Inflammatory macrophage (primary cell): ENCODE measurements at regions not wholly inside any gene's neighbourhood (a gene's known extent, or its start where the extent isn't known, plus 50 kb on each side); places are given as distances from the start of the nearest gene placed in this dataset.
A peak's percentile ranks its signal among the peaks of the same experiment; 100 is the strongest.

Experiments
- DNase-seq, 2 donors: peaks; one replicate each; pipeline ENCODE4 v3.0.0-alpha.2; 2020 to 2022

DNA sequence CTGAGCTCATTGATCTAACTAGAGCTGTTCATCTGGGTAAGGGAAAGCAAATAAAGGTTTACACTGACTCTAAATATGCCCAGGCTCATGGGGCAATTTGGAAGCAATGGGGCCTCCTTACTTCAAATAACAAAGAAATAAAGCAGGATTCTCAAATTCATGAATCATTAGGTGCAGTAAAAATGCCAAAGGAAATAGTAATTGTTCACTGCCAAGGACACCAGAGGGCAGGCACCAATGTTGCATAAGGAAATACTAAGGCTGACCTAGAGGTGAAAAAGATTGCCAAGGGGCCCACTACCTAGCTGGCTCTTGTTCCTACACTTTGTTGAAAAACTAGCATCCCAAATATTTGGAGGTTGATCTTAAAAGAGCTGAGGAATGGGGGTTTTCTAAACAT, 1686.7 kb upstream of the MIR17HG start:
- no peak for DNase-seq

- no peak for DNase-seq
Measured at GRCh38 chr13:89673789-89674311, 1673.6 kb upstream of the MIR17HG start.

DNA sequence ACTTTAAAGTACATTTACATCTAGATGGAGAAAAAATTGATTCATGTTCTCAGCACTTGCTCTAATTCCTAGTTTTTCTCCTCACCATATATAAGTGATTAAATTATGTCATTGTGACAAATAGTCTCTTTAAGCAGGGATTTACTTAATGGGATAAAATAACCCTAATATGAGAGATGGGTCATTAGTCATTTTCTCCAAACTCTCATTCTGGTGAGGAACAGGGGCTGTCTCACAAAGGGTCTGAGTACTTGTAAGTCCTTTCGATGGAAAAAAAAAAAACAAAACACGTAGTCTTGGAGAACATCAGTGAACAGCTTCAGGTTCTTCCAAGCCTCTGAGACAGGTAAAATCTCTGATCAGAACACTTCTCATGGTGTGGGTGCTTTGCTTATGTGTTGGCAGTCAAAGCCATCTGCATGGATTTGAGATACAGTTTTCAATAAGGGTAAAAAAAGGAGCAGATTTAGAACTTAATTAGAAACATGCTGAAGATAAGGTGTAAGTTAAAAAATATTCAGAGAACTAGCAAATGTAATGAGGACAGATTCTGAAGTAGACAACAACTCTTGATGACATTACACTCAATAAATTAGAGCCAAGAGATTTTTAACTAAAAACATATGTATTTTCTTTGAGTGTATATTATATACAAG, 1668.9 kb upstream of the MIR17HG start:
- no peak for DNase-seq

GRCh38 chr13:89684896-89685295, 1662.6 kb upstream of the MIR17HG start:
- DNase-seq, result no peak

DNA sequence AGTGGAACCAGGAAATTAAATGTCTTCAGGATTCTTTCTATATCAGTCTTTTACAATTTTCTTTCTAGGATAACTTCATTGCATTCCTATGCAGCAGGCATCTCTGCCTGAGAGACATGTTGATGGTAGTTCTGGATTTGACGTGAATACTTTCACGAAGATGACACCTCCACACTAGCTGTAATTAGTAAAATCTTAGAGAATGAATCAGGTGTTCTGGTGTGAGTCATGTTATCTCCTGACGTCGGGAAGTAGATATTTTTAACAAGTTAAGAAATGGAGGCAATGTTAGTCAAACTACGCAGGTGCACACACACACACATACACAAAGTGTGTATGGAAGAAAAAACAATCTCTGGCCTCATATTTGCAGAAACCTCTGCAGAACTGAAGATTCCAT, 1661.3 kb upstream of the MIR17HG start:
- no peak for DNase-seq

GRCh38 chr13:89687066-89687465, 1660.4 kb upstream of the MIR17HG start:
- no peak for DNase-seq

DNA sequence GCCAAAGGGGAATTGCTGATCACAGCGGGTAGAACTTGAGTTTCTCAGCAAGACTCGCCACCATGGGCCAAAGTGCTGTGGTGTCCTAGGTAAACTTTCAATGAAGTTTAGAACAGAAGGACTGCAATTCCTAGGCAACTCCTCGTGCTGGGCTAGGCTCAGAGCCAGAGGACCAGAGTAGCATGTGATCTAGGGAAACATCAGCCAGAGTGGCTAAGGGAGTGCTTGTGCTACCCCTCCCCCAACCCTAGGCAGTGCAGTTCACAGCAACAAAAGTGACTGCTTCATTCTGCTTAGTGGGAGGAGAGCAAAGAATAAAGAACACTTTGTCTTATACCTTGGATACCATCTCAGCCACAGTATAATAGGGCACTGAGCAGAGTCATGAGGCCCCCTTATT, 1658.6 kb upstream of the MIR17HG start:
- no peak for DNase-seq

DNA sequence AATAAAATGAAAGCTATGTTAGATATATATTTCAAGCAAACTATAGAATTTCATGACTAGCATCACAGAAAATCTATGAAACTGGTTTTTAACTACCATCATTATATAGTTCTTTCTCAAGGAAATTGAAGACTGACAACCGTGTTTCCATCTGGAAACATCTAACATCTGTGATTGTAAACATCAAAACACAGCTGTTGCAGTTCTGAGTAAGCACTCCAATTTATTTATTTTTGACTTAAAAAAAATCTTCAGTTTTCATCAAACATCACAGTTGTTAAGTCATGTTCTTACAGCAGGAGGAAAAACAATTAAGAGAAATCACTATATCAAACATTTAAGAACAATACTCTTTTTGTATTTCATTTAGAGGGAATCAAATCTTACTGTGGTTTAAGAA, 1653.0 kb upstream of the MIR17HG start:
- no peak for DNase-seq

- DNase-seq, result peak; percentile 32 to 39
Measured at GRCh38 chr13:89695343-89696257, 1651.9 kb upstream of the MIR17HG start.

GRCh38 chr13:89701913-89702312, 1645.6 kb upstream of the MIR17HG start:
- no peak for DNase-seq

- DNase-seq, result no peak
Measured at GRCh38 chr13:89704040-89704439, 1643.4 kb upstream of the MIR17HG start.

- DNase-seq, result no peak
Measured at GRCh38 chr13:89708013-89708412, 1639.5 kb upstream of the MIR17HG start.

DNA sequence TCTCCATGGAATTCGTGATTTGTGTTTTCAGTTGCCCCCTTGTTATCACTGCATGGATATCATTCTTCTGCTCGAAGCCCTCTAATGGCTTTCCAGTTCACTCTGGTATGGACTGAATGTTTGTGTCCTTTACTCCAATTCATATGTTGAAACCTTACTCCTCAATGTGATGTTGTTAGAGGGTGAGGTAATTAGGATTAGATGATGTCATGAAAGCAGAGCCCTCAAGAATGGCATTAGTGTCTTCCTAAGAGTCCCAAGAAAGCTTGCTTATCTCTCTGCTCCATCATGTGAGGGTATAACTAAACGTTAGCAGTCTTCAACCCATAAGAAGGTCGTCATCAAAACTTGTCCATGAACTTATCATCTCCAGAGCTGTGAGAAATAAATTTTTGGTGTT, 1626.3 kb upstream of the MIR17HG start:
- no peak for DNase-seq

- no peak for DNase-seq
Measured at GRCh38 chr13:89726690-89727435, 1620.6 kb upstream of the MIR17HG start.

DNA sequence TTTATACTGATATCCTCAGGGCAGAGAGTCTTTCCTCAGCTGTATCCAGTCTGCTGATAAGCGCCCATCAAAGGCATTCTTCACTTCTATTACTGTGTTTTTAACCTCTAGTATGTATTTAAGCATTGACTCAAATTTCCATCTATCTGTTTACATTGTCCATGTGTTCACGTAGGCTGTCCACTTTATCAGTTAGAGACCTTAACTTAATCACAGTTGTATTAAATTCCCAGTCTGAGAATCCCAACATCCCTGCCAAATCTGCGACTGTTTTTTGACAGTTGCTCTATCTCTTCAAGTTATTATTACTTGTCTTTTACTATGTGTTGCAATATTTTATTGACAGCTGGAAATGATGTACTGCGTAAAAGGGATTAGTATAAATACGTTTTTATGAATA, 1613.7 kb upstream of the MIR17HG start:
- no peak for DNase-seq

- DNase-seq, result no peak
Measured at GRCh38 chr13:89737051-89737450, 1610.4 kb upstream of the MIR17HG start.

DNA sequence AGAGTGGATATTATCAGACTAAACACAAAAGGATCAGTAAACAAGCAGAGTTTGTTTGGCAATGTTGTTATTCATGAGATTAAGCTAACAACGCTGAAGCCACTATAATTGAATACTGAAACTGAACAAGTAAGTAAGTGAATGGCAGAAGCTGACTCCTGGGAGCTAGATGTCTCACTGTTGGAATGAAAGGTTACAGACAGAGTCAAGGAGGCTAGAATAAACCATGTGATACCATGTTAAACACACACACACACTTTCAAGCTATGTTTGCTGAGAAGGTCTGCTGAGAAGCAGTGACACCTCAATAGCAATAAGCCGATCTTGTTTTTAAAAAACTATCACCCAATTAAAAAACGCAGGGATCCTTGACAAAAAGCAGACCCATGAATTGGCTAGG, 1609.4 kb upstream of the MIR17HG start:
- no peak for DNase-seq

GRCh38 chr13:89740994-89741685, 1606.3 kb upstream of the MIR17HG start:
- DNase-seq, result no peak

DNA sequence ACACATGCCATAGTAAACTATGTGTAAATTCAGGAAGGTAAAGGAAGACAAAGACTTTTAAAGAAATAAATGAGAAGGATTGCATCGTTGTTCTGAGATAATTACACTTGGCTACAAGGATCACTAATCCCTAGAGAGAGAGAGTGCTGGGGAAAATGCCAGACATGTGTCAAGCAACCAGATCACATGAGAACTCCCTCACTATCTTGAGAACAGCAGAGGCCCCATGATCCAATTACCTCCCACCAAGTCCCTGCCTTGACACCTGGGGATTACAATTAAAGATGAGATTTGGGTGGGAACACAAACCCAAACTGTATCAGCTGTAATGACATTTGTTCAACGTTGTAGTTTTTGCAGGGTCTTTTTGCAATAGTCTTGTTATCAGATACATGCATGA, 1600.9 kb upstream of the MIR17HG start:
- no peak for DNase-seq

DNA sequence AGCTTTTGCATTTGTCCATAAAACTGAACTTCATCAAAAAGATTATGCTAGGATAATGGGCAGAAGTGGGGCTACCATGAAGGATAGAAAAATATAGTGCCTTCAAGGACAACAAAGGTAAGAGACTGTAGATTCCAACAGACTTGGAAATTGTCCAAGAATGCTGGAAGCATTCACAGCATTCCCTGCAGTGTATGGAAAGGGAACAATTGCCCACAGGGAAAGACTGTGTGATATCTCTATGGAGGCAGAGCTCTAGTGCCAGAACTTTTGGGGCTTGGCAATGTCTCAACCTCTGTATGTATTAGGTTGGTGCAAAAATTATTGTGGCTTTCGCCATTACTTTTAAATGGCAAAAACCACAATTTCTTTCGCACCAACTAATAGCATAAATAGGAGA, 1598.8 kb upstream of the MIR17HG start:
- DNase-seq, result no peak

DNA sequence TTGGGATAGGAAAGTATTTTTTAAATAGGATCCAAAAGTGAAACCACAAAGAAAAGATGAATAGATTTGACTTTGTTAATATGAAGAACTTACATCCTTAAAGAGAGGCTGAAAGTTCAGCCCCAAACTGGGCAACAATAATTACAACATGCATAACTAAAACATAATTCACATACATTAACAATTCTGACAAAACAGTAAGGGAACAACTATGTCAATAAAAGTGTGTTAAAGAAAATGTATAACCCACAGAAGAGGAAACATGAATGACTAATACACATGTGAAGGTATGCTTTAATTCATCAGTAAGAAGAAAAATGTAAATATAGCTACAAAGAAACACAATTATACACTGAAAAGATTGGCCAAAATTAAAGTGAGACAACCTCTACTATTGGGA, 1597.6 kb upstream of the MIR17HG start:
- DNase-seq, result no peak

DNA sequence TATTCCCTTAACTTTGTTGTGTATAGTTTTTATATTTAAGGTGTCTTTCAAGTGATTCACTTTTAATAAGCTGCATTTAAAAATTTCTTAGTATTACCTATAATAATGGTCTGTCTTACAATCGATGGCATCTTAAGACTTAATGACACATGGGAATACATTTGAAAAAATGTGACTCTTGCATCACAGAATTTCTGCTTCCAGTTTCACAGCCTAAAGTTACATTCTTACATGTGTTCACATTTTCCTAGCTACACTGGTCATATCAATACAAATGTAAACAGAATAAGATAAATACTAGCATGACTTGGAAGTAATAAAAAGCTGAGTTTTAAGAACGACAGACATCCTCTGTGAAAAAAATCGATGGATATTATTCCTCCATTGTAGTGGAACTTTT, 1597.1 kb upstream of the MIR17HG start:
- DNase-seq, result no peak
